DMS53 treated with DMSO at 0.1 percent for 48 hours (cell line): ENCODE measurements at regions not wholly inside any gene's neighbourhood (a gene's known extent, or its start where the extent isn't known, plus 50 kb on each side); places are given as distances from the start of the nearest gene placed in this dataset.
"Not testable (repeated sequence)": the region's sequence is repeated elsewhere in the genome, so short reads cannot be mapped to it uniquely, and the experiment has no call there.

Experiments
- DNase-seq: peaks from one replicate; lab custom pipeline; 2025; ENCODE audit not compliant: unreplicated experiment; lab: John Stamatoyannopoulos, UW

DNA sequence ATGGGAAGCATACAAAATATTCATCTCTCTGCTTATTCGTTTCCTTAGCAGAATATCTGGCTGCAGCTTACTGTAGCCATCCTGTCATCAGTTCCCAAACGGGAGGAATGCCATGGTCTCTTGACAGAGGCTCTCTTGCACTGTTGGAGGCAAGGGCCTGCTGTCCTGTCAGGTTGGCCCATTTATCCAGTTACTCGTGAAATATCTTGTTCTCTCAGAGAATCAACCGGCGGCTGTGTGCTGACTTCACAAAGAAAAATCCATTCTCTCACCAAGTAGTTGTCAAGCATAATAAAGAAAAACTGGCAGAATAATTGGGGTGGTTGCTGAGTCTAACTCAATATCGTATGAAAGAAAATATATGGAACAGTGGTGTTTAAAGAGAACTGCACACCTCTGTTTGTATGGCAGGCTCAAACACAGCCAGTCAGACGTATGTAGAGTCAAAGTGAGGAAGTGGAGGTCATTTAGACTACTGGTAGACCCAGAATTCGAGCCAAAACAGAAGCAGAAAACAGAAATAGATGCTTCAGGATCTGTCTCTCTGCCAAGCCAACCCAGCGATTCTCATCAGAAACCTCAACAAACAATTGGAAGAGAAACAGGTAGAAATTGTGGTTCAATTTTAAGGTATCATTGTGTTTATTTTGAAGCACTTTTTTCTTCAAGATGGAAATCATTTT, 349.2 kb upstream of the PRKCQ start:
- no peak for DNase-seq

GRCh38 chr10:6928586-6928985, 348.5 kb upstream of the PRKCQ start:
- DNase-seq: no peak

DNA sequence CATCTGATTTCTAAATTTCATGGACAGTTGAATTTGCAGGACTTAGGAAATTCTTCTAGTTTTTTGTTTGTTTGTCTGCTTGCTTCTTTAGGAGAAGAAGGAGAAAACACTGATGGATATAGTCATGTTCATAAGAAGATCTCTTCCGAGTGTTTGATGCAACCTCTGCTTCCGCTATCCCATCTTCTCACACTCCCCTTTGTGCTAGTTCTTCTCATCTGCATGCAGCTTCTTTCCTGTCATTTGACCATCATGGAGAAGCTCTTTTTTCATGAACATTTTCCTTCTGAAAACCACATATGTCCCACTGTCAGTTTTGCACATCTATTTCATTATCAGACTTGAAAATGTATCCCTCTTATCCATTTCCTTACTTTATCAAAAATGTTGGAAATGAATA, 346.9 kb upstream of the PRKCQ start:
- DNase-seq: no peak

DNA sequence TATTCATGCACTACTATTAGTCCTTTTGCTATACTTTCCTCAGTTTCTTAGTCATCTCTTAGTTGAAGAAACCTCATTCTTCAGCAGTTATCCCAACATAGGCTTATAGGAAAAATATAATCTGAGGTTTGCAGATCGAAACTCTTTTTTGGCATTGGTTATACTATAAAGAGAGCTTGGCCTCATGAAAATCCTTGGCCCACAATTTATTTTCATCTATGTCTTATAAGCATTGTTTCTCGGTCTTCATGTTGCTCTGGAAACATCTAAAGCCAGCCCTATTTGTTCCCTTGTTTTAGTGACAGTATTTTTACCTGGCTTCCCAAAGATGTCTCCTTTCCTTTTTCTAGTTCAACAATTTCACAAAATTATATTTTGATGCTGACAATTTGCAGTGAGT, 345.1 kb upstream of the PRKCQ start:
- DNase-seq: no peak

DNA sequence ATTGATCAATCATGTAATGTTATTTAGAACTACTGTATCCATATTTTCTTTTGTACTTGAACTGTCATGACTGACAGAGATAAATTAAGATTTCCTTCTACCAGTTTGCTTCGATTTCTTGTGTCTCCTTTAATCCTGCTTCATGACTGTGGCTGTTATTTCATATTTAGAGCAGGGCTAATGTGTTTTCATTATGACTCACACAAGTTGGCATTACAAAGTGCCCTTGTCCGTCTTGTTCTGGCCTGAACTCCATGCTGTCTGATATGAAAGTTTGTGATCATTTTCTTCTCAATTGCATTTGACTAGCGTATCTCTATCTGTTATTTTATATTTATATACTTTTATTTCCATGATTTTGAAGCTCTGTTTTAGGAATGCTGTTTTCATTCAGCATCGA, 344.1 kb upstream of the PRKCQ start:
- no peak for DNase-seq

DNA sequence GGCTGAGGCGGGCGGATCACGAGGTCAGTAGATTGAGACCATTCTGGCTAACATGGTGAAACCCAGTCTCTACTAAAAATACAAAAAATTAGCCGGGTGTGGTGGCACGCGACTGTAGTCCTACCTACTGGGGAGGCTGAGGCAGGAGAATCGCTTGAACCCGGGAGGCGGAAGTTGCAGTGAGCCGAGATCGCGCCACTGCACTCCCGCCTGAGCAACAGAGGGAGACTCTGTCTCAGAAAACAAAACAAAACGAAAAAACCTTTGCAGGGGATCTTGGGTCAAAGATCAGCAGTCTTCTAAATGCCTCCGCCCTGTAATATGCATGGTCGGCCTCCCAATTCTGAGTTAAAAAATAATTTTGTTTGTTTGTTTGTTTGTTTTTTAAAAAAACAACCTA, 340.9 kb upstream of the PRKCQ start:
- not testable (repeated sequence) for DNase-seq

- DNase-seq: no peak
Observed at GRCh38 chr10:6920072-6921019, 340.3 kb upstream of the PRKCQ start.

DNA sequence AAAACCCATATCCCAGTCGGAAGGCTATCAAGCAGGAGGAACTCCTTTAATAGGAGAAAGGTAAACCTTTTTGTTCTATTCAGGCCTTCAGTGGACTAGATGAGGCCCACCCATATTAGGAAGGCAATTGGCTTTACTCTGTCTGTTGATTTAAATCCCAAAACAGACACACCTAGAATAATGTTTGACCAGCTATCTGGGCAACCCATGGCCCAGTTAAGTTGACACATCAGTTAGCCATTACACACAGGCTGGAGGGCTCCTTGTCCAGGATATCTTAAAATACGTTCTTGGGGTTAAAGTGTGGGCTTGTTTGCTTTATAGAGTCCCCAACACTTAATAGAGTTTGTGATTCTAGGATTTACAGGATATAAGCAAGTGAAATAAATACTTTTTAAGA, 339.0 kb upstream of the PRKCQ start:
- DNase-seq: no peak

DNA sequence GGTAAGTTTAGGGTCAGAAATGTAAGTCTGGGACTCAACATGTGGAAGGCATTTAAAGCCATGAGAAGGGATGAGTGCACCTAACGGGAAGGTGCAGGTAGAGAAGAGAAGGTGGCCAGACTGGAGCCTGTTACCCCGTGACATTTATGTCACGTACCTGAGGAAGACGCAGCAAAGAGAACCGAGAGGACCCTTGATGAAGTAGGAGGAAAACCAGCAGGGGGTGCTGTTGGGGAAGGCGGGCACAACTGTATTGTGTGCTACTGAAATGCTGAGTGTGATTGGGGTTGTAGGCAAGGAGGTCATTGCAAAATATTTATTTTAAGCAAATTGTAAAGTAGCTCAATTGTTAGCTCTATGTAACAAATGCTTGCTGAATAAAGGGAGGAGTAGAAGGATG, 338.2 kb upstream of the PRKCQ start:
- DNase-seq: no peak

GRCh38 chr10:6917125-6917524, 337.0 kb upstream of the PRKCQ start:
- no peak for DNase-seq

DNA sequence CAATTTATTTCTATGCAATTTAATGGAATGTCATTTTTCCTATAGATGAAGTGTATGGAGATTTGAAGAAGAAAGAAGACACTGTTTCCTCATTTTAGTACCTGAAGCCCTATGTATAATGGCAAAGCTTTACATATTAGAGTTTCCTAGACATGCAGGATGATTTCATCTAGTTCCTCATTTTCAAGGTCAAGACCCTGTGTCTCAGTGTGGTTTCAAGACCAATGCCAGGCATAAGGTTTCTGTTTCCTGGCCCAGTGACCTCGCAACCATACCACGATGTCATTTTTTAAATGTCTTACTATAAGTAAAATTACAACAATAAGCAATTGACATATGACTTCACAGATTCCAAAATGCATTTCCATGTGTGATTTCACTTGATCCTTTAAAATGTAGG, 336.5 kb upstream of the PRKCQ start:
- no peak for DNase-seq

GRCh38 chr10:6915307-6915706, 335.2 kb upstream of the PRKCQ start:
- DNase-seq: no peak

GRCh38 chr10:6912929-6913328, 332.9 kb upstream of the PRKCQ start:
- DNase-seq: no peak

GRCh38 chr10:6912424-6912823, 332.3 kb upstream of the PRKCQ start:
- no peak for DNase-seq

- no peak for DNase-seq
Observed at GRCh38 chr10:6912021-6912420, 331.9 kb upstream of the PRKCQ start.

GRCh38 chr10:6909905-6910560, 330.0 kb upstream of the PRKCQ start:
- no peak for DNase-seq

DNA sequence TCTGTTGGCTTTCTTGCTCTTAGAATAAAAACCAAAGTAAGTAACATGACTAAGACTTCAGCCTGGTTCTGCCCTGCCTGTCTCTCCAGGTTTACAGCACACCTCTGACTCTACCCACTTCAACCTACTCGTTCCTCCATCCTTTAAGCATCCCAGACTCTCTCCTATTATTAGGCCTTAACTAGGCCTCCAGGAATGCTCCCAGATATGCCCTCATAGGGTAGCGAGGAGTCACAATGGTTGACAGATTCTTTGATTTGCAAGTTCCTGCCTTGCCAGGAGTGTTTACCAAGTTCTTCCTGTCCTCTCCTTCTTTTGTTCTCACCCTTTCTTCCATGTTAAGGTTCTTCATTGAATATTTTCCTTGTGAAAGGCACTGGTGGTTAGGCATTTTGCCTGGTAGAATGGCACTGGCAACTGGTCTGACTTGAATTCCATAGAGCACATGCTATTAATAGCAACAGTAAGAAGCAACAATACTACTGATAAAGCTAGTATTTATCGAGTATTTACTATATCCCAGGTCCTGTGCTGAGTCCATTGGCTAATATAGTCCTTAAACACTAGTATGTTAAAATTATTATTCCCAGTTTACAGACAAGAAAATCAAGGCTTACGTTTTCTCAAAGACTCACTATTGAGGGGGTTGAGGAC, 327.9 kb upstream of the PRKCQ start:
- no peak for DNase-seq

DNA sequence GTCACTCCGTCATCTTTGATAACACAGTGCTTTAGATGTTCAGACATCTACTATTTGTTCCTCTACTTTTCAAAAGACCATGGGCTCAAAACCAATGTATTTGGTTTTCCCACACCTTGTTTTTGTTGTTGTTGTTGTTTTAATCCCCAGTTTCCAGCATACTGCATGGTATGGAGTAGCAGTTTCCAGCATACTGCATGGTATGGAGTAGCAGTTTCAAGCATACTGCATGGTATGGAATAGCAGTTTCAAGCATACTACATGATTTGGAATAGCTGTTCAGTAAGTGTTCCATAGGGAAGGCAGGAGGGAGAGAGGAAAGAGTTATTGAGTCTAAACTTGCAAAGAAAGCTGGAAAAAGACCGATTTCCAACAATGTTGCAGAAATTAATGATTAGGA, 314.3 kb upstream of the PRKCQ start:
- no peak for DNase-seq

DNA sequence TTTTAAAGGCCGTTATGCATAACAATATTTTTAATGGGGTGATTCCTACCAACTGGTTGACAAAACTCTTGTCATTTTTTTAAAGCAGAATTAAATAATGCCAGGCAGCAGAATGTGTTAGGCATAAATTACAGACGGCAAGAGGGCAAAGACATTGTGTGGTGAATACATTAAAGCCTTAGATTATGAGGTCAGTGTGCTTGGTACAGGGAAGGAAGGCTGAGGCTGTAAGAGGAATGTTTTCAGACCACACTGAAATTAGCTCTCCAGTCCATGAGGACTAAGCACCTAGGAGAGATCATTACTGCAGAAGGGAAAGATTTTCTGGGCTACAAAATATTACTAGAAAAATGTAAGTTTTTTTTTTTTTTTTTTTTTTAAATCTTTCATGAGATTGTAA, 312.8 kb upstream of the PRKCQ start:
- DNase-seq: no peak

DNA sequence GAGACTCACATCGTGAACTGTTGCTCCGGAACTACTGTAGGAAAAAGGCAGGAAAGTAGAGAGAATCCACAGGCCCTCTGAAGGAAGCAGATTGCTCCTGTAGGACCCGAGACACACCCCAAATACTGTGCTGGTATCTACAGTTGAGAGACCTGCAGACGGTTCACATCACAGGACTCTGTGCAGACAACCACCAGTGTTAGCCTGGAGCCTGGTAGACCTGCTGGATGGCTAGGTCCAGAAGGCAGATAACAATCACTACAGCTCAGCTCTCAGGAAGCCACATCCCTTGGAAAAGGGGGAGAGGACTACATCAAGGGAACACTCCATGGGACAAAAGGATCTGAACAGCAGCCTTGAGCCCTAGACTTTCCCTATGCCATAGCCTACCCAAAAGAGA, 311.8 kb upstream of the PRKCQ start:
- DNase-seq: no peak

DNA sequence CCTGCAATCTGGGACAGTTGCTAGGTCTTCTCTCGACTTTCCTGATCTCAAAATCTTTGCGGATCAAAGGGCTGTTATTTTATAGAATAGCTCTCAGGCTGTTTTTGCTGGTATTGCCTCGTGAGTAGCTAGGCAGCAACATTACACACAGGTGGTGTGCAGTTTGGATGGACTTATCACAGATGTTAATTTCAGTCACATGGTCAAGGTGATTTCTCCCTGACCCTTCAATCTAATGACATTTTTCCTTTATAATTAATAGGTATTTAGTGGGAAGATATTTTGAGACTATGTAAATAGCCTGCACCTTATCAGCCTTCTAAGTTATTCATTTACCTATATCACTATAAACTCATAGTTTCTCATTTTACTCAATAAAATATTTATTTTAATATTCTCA, 309.6 kb upstream of the PRKCQ start:
- no peak for DNase-seq
